ENCODE measurements at regions not wholly inside any gene's neighbourhood (a gene's known extent, or its start where the extent isn't known, plus 50 kb on each side); places are given as distances from the start of the nearest gene placed in this dataset.
A peak's percentile ranks its signal among the peaks of the same experiment; 100 is the strongest.

- Histone ChIP-seq H3K4me1 (replicated peaks in 1 of 2) (no peaks in the 10 kb centered on the region), H3K36me3 (replicated peaks in 1 of 2) (no peaks in the 10 kb centered on the region), H3K9me3 (replicated peaks in 1 of 3) (no peaks in the 10 kb centered on the region), H3K27me3 (no peaks in the 10 kb centered on the region), H3K4me3 (no peak overlapping the region), H3K27ac (no peak overlapping the region)
- 78 to 86% (median 80%) methylated on average over 3 of the region's 3 CpGs for WGBS, 4 donors
- peak in 3 of 7 donors; percentile 19 to 39 (median 23) for DNase-seq
- no peak for TF ChIP-seq CTCF (IDR thresholded peaks at IDR 0.05)
- TF ChIP-seq POLR2A (IDR thresholded peaks at IDR 0.05): no peak
- intact Hi-C loops (cut with DNase I): no loop called here
Measured at GRCh38 chr7:13822678-13823077, 166.8 kb downstream of the ETV1 start.

- H3K27ac ChIP-seq: no peak overlapping the region
- H3K9me3 ChIP-seq (replicated peaks in 1 of 3): no peaks in the 10 kb centered on the region
- H3K4me1 ChIP-seq (replicated peaks in 1 of 2): no peaks in the 10 kb centered on the region
- H3K4me3 ChIP-seq: no peak overlapping the region
- intact Hi-C loops (cut with DNase I): no loop called here
- H3K27me3 ChIP-seq: no peaks in the 10 kb centered on the region
- 64 to 68% (median 65%) methylated on average over 4 of the region's 4 CpGs for WGBS, 4 donors
- no peaks in the 10 kb centered on the region for H3K36me3 ChIP-seq (replicated peaks in 1 of 2)
- DNase-seq: no peak
- TF ChIP-seq POLR2A (IDR thresholded peaks at IDR 0.05) (no peak), CTCF (IDR thresholded peaks at IDR 0.05) (no peak)
Measured at GRCh38 chr7:13826752-13827151, 162.7 kb downstream of the ETV1 start.

GRCh38 chr7:13827716-13828115 lies 161.8 kb downstream of the ETV1 start:
- H3K27ac ChIP-seq: no peak overlapping the region
- no peaks in the 10 kb centered on the region for H3K36me3 ChIP-seq (replicated peaks in 1 of 2)
- H3K27me3 ChIP-seq: no peaks in the 10 kb centered on the region
- 69 to 78% (median 73%) methylated on average over 5 of the region's 5 CpGs for WGBS, 4 donors
- intact Hi-C loops (cut with DNase I): no loop called here
- H3K9me3 ChIP-seq (replicated peaks in 1 of 3): no peaks in the 10 kb centered on the region
- no peak for DNase-seq
- no peaks in the 10 kb centered on the region for H3K4me1 ChIP-seq (replicated peaks in 1 of 2)
- TF ChIP-seq POLR2A (IDR thresholded peaks at IDR 0.05): no peak
- TF ChIP-seq CTCF (IDR thresholded peaks at IDR 0.05): no peak
- no peak overlapping the region for H3K4me3 ChIP-seq

- intact Hi-C loops (cut with DNase I): no loop called here
- no peaks in the 10 kb centered on the region for H3K36me3 ChIP-seq (replicated peaks in 1 of 2)
- H3K4me1 ChIP-seq (replicated peaks in 1 of 2): no peaks in the 10 kb centered on the region
- TF ChIP-seq CTCF (IDR thresholded peaks at IDR 0.05) (no peak), POLR2A (IDR thresholded peaks at IDR 0.05) (no peak)
- no peak overlapping the region for H3K27ac ChIP-seq
- no peaks in the 10 kb centered on the region for H3K27me3 ChIP-seq
- no peaks in the 10 kb centered on the region for H3K9me3 ChIP-seq (replicated peaks in 1 of 3)
- 86 to 100% (median 94%) methylated on average over 2 of the region's 2 CpGs for WGBS, 4 donors
- DNase-seq: no peak
- H3K4me3 ChIP-seq: no peak overlapping the region
Measured at GRCh38 chr7:13829231-13829630, 160.2 kb downstream of the ETV1 start.
